ES-I3 (cell line): ENCODE measurements at regions not wholly inside any gene's neighbourhood (a gene's known extent, or its start where the extent isn't known, plus 50 kb on each side); places are given as distances from the start of the nearest gene placed in this dataset.
"Not testable (repeated sequence)": the region's sequence is repeated elsewhere in the genome, so short reads cannot be mapped to it uniquely, and the experiment has no call there.

ENCODE experiments used
- H3K36me3 ChIP-seq: 2 replicates; pipeline ENCODE4 v1.6.1; 2013; ENCODE audit warnings: mild to moderate bottlenecking, low read length, control low read depth, moderate library complexity; ENCODE audit not compliant: insufficient read depth
- H3K4me1 ChIP-seq: 2 replicates; pipeline ENCODE4 v1.6.1; 2013; ENCODE audit warnings: mild to moderate bottlenecking, control low read depth, low read length; ENCODE audit not compliant: insufficient read depth
- H3K9ac ChIP-seq: 2 replicates; pipeline ENCODE4 v1.6.1; 2013; ENCODE audit warnings: low read depth, mild to moderate bottlenecking, low read length, moderate library complexity
- H3K9me3 ChIP-seq: 2 replicates; pipeline ENCODE4 v1.6.1; 2013; ENCODE audit warnings: mild to moderate bottlenecking, low read length, moderate library complexity; ENCODE audit not compliant: control insufficient read depth, insufficient read depth

DNA sequence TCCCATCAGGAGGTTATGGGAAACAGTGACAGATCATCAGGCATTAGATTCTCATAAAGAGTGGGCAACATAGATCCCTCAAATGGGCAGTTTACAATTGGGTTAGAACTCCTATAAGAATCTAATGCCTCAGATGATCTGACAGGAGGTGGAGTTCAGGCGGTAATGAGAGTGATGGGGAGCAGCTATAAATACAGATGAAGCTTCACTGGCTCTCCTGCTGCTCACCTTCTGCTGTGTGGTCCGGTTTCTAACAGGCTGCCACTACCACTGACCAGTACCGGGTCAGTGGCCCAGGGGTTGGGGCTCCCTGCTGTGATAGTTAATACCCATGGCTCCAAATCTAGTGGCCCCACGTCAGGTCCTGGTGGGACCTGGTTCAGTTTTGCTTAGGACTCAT lies 135.7 kb downstream of the OR2B2 start:
- no peaks in the 10 kb centered on the region for H3K36me3 ChIP-seq
- H3K9ac ChIP-seq, result no peak overlapping the region
- peaks cover 6% of the 10 kb centered on the region; the same call in 1 of the 2 replicates for H3K4me1 ChIP-seq
- no peaks in the 10 kb centered on the region; the same call in 1 of the 2 replicates for H3K9me3 ChIP-seq

DNA sequence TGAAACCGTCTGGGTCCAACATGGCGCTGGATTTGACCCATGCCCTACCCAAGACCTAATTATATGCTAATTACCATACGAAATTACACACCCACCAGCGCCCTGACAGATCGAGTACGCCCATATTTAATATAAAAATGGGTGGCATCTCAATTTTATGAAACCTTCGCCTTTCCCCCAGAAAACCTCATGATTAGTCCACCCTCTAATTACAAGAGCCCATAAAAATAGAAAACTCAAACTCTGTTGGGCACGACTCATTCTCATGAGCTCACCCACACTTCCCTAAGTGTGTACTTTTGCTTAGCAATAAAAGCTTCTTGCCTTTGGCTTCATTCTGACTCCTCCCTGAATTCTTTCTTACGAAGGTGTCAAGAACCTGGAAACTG lies 136.4 kb downstream of the OR2B2 start:
- H3K36me3 ChIP-seq, result no peaks in the 10 kb centered on the region
- H3K9me3 ChIP-seq, result no peaks in the 10 kb centered on the region; the same call in 1 of the 2 replicates
- H3K4me1 ChIP-seq, result peaks cover 12% of the 10 kb centered on the region

DNA sequence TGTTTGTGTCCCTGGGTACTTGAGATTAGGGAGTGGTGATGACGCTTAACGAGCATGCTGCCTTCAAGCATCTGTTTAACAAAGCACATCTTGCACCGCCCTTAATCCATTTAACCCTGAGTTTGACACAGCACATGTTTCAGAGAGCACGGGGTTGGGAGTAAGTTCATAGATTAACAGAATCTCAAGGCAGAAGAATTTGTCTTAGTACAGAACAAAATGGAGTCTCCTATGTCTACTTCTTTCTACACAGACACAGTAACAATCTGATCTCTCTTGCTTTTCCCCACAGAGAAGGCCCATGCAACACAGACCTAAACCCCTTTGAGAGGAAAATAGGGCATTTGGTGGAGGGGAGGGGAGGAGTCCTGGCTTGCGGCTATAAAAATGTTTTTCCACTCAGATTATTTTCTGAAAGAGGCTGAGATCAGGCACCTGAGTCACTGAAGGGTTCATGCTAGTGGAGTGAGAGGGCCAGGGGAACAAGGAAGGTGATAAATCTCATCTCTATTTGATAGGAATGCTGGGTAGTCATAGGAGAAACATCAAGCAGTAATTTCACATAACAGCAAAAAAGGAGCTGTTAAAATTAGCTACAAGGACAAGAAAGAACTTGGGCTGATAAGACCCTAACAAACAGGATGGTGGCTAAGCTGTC lies 136.9 kb downstream of the OR2B2 start:
- peaks cover 12% of the 10 kb centered on the region for H3K4me1 ChIP-seq
- not testable (repeated sequence) for H3K36me3 ChIP-seq, H3K9me3 ChIP-seq, H3K9ac ChIP-seq

More for the DNA sequence above, 136.4 kb downstream of the OR2B2 start:
- no peak overlapping the region for H3K9ac ChIP-seq

DNA sequence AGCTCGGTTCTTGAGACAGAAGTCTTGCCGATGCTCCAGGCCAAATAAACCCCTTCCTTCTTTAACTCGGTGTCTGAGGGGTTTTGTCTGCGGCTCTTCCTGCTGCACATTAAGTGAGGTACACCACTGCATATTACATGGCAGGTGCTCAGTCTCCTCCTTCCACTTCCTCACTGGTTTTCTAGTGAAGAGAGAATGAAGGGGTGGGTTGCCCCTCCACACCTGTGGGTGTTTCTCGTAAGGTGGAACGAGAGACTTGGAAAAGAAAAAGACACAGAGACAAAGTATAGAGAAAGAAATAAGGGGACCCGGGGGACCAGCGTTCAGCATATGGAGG lies 138.0 kb downstream of the OR2B2 start:
- not testable (repeated sequence) for H3K36me3 ChIP-seq, H3K9ac ChIP-seq
- H3K4me1 ChIP-seq, result peaks cover 12% of the 10 kb centered on the region

DNA sequence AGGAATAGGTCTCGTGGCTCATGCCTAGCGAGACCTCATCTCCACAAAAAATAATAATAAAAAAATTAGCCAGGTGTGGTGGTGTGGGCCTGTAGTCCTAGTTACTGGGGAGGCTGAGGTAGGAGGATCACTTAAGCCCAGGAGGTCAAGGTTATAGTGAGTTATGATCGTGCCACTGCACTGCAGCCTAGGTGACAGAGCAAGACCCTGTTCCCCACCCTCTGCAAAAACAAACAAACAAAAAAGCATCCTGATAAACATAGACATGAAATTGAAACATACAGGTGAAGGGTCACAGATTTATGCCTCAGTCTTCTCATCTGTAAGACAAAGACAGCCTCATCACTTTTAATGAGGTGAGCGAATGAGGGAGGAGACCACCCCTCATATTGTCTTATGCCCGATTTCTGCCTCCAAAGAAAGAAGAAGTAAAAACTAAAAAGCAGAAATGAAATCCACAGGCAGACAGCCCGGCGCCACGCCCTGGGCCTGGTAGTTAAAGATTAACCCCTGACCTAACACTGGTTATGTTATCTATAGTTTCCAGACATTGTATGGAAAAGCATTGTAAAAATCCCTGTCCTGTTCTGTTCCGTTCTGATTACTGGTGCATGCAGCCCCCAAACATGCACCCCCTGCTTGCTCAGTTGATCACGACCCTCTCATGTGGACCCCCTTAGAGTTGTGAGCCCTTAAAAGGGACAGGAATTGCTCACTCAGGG lies 138.5 kb downstream of the OR2B2 start:
- not testable (repeated sequence) for H3K9me3 ChIP-seq, H3K9ac ChIP-seq, H3K36me3 ChIP-seq
- peaks cover 12% of the 10 kb centered on the region for H3K4me1 ChIP-seq

More for the DNA sequence above, 138.0 kb downstream of the OR2B2 start:
- H3K9me3 ChIP-seq, result not testable (repeated sequence)

DNA sequence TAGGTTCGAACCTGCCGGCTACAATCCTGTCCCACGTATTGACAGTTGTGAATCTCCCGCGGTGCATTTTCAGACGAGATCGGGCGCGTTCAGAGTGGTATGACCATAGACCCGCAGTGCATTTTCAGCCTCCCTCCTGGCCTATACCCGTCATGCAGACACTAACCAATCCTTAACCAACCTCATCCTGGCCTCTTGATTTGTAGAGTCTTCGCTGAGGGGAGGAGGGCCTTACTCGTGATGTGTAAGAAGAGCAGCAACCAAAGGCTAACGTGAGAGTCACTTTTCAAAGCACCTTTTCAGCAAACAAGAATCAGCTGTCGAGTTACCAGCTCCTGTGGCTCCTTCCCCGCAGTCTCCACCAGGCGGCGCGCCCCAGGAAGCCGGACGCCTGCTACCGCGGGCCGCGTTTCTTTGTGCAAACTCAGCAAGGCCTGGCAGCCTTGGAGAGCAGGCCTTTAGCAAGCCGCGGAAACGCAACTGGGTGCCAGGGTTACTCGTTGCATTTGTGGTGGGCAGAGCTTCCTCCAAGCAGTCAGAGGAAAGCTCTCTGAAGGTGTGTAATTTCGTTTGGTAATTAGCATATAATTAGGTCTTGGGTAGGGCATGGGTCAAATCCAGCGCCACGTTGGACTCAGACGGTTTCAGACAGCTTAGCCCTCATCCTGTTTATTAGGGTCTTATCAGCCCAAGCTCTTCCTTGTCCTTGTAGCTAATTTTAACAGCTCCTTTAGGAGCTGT lies 139.8 kb downstream of the OR2B2 start:
- Histone ChIP-seq H3K9me3 (no peaks in the 10 kb centered on the region; the same call in 1 of the 2 replicates), H3K36me3 (no peaks in the 10 kb centered on the region), H3K4me1 (peaks cover 12% of the 10 kb centered on the region), H3K9ac (peak overlapping the region; percentile 13; the same call in 1 of the 2 replicates)

DNA sequence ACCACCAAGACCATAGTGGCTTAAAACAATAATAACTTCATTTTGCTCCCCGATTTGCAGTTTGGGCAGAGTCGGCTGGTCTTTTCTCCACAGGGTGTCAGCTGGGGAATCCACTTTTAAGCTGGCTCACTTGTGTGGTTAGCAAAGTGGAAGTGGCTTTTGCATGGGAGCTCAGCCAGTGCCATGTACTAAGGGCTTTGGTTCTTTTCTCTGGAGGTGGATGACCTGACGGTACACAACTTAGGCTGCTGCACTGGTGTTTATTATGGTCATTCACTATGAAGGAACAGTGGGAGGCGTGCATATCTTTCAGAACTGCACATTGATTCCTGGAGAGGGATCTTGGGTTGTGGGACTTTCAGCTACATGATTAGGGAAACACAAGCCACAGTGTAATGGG lies 141.0 kb downstream of the OR2B2 start:
- H3K9ac ChIP-seq, result no peak overlapping the region
- H3K9me3 ChIP-seq, result no peaks in the 10 kb centered on the region; the same call in 1 of the 2 replicates
- H3K36me3 ChIP-seq, result no peaks in the 10 kb centered on the region
- peaks cover 12% of the 10 kb centered on the region for H3K4me1 ChIP-seq

DNA sequence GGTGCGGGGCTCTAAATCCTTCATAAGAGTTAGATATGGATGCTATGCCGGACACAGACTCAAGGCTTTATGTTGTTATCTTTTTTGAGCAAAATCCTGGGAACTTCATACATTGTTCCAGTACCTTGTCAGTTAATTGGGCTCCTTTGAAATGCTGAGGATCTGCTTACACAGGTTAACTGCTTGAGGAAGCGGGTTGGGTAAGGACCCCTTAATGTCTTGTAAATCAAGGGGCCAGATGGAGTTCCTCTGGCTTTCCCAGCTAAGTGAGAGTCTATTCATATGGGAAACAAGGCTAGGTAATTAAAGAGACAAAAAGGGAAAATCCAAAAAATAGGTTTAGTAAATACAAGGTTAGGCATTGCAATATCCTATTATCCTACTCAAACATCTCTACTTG lies 141.5 kb downstream of the OR2B2 start:
- H3K9ac ChIP-seq, result no peak overlapping the region
- H3K36me3 ChIP-seq, result no peaks in the 10 kb centered on the region
- H3K9me3 ChIP-seq, result no peaks in the 10 kb centered on the region; the same call in 1 of the 2 replicates
- H3K4me1 ChIP-seq, result peaks cover 12% of the 10 kb centered on the region

DNA sequence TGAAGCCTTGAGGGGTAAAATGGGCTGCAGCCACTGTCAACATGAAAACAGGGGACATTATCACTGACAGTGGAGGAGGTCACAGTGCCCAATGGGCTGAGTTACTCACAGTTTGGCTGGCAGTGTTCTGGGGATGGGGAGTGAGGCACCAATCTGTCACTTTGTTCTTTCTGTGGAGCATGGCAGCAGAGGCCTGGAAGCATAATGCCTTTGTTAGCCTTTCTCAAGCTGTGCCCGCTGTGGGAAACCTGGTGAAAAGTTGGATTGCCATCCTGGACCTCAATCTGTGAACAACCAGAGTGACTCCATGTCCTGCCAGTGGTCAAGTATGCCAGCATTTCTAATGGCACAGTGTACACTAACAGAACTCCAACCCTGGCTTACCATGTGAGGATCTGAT lies 143.6 kb downstream of the OR2B2 start:
- Histone ChIP-seq H3K4me1 (peaks cover 12% of the 10 kb centered on the region), H3K36me3 (no peaks in the 10 kb centered on the region), H3K9ac (no peak overlapping the region), H3K9me3 (no peaks in the 10 kb centered on the region; the same call in 1 of the 2 replicates)

DNA sequence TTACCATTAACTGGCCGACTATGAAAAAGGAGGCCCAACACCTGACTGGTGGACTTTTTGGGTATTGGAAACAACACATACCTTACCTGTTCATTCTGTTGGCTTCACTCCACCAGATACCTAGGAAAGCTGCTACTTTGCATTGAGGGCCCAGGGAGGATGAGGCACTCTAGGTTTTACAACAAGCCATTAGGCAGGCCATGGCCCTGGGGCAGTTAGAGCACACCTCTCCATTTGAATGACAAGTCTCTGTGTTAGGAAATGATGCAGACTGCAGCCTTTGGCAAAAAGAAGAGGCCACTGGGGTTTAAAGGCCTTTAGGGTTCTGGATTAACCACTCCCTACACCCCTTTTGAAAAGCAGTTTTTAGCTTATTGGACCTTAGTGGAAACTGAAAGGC lies 144.3 kb downstream of the OR2B2 start:
- Histone ChIP-seq H3K4me1 (peaks cover 12% of the 10 kb centered on the region), H3K36me3 (no peaks in the 10 kb centered on the region), H3K9ac (no peak overlapping the region), H3K9me3 (no peaks in the 10 kb centered on the region; the same call in 1 of the 2 replicates)

DNA sequence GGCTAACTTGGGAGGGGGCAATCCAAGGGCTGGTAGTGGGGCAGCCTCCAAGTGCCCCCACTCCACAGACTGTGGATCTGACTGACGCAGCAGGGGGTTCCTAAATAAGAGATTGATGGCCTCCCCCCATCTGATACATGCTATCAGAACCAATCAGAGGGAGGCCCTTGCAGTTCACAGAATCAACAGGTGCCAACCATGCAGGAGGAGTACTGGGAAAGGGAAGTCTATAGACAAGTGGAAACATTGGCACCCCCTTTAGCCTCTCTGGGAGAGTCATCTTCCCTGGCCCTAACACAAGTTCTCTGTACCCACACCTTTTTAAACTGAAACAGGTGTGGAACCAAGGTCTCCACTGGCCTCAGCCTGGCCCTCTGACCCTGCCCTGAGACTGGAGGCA lies 145.8 kb downstream of the OR2B2 start:
- peaks cover 6% of the 10 kb centered on the region for H3K4me1 ChIP-seq
- H3K36me3 ChIP-seq, result no peaks in the 10 kb centered on the region
- no peak overlapping the region for H3K9ac ChIP-seq
- no peaks in the 10 kb centered on the region; the same call in 1 of the 2 replicates for H3K9me3 ChIP-seq

DNA sequence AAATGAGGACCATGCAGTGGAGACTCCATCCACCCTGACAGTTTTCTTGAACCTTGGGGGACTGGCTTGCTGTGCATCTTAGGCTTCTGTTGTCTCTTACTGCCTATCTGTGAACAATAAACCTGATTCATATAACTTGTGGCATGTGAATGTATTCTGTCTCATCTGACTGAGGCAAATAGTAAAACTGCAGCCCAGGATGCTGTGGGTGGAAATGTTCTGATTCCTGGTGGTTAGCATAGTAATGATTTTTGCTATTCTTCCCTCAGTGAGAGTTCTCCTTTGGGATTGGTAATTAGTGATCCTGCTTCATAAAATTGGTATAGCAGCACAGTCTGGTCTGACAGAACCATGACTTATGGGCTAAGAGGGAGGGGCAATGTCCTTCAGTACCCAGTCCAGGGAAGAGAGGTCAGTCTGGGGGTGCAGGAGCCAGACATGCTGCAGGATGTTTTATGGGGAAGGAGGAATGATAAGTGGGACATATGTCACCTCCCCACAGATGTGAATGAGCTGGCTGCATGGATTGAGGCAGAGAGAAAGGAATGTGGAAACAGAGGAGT lies 147.1 kb downstream of the OR2B2 start:
- no peaks in the 10 kb centered on the region; the same call in 1 of the 2 replicates for H3K9me3 ChIP-seq
- H3K36me3 ChIP-seq, result no peaks in the 10 kb centered on the region
- no peak overlapping the region for H3K9ac ChIP-seq
- no peaks in the 10 kb centered on the region for H3K4me1 ChIP-seq

DNA sequence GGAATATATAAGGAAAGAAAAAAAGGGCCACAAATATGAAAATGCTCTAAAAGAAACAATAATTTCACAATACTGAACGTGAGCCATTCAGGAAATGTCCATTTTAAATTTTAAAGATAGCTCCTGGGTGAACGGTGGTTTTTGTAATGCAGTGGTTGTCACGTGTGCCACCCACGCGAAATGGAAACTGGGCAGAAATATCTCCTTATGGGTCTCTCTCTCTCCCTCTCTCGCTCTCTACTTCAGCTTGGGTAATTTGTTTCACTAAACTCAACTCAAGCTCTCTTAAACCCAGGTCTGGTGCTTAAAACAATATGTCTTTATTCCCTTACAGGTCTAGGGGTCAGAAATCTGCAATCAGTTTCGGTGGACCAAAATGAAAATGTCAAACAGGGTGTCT lies 150.8 kb downstream of the OR2B2 start:
- H3K36me3 ChIP-seq, result no peaks in the 10 kb centered on the region
- peak overlapping the region; percentile 7; the same call in 1 of the 2 replicates for H3K9ac ChIP-seq
- H3K9me3 ChIP-seq, result no peaks in the 10 kb centered on the region
- H3K4me1 ChIP-seq, result no peaks in the 10 kb centered on the region; the same call in 1 of the 2 replicates

DNA sequence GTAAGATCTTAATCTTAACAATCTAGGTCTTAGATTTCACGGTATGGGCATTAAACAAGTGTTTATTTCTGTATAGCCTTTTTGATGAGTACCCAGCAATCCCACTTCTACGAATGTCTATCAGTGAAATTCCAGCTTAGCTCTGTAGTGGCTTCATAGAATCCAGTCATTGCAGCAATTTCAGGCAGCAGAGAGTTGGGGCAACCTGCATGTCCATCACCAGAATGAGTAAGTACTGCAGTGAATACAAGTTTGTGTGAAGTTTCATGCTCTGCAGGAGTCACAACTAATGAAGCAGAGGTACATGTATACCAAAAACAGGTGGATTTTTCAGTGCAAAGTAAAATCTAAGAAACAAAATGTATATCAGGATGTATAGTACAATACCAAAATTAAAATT lies 151.7 kb downstream of the OR2B2 start:
- Histone ChIP-seq H3K9me3 (no peaks in the 10 kb centered on the region), H3K36me3 (no peaks in the 10 kb centered on the region), H3K4me1 (no peaks in the 10 kb centered on the region; the same call in 1 of the 2 replicates), H3K9ac (no peak overlapping the region)
